SK-N-SH (cell line): ENCODE measurements at regions not wholly inside any gene's neighbourhood (a gene's known extent, or its start where the extent isn't known, plus 50 kb on each side); places are given as distances from the start of the nearest gene placed in this dataset.
"Not testable (repeated sequence)": the region's sequence is repeated elsewhere in the genome, so short reads cannot be mapped to it uniquely, and the experiment has no call there.

Experiments
- CTCF ChIA-PET: fragments of 300-600, 350-600 bp; formaldehyde crosslinking; extraction: SDS; loops from one replicate; lab custom pipeline; 2021; lab: Yijun Ruan, JAX
- POLR2A ChIA-PET: fragments of 350-600 bp; sonication (Branson Sonifier 250); formaldehyde crosslinking; extraction: SDS; loops from one replicate; lab custom pipeline; 2020; ENCODE audit warnings: antibody characterized with exemption, inconsistent platforms; lab: Yijun Ruan, JAX
- DNase-seq: peaks from one replicate; pipeline ENCODE4 v3.0.0; 2012
- H2AFZ ChIP-seq: fragments of 200-600 bp; sonication (generic); 2 replicates; pipeline ENCODE4 v1.8.1; 2016; ENCODE audit warnings: antibody characterized with exemption, mild to moderate bottlenecking, low read depth
- H3F3A ChIP-seq: fragments of 200-600 bp; sonication (generic); replicated peaks from 2 replicates; pipeline ENCODE3; 2016; ENCODE audit warnings: antibody characterized with exemption, mild to moderate bottlenecking; ENCODE audit not compliant: insufficient read depth
- H3K27ac ChIP-seq, 2 experiments: fragments of 200-500 bp in 1 of 2; fragments of 200-600 bp in 1 of 2; sonication (Bioruptor generic) in 1 of 2; sonication (generic), shearing (Covaris generic) in 1 of 2; 2 replicates each; pipeline versions ENCODE4 v1.5.1 to v1.6.1; 2014 to 2016; ENCODE audit warnings: low read depth in 2 of 2, inconsistent platforms in 1 of 2, low read length in 1 of 2, mild to moderate bottlenecking in 1 of 2, mixed read lengths in 1 of 2
- H3K27me3 ChIP-seq: fragments of 200-600 bp; sonication (generic), shearing (Covaris generic); 2 replicates; pipeline ENCODE4 v1.6.1; 2016; ENCODE audit warnings: mixed run types; ENCODE audit not compliant: insufficient read depth
- H3K36me3 ChIP-seq, 2 experiments: fragments of 200-500 bp in 1 of 2; fragments of 200-600 bp in 1 of 2; sonication (Bioruptor generic) in 1 of 2; sonication (generic) in 1 of 2; replicated peaks in 1 of 2; 2 replicates each; pipeline versions ENCODE3 to v1.5.1; 2014 to 2016; ENCODE audit warnings: low read length in 1 of 2, mild to moderate bottlenecking in 1 of 2; ENCODE audit not compliant: insufficient read depth in 2 of 2, control insufficient read depth in 1 of 2
- H3K4me1 ChIP-seq, 2 experiments: fragments of 200-500 bp in 1 of 2; fragments of 200-600 bp in 1 of 2; sonication (Bioruptor generic) in 1 of 2; sonication (generic), shearing (Covaris generic) in 1 of 2; 2 replicates each; pipeline versions ENCODE4 v1.5.1 to v1.6.1; 2014 to 2016; ENCODE audit warnings: low read depth in 1 of 2, low read length in 1 of 2, mixed run types in 1 of 2; ENCODE audit not compliant: insufficient read depth in 2 of 2, control insufficient read depth in 1 of 2
- H3K4me2 ChIP-seq: fragments of 200-600 bp; sonication (generic), shearing (Covaris generic); 2 replicates; pipeline ENCODE4 v1.6.1; 2017; ENCODE audit warnings: mixed run types
- H3K4me3 ChIP-seq, 2 experiments: fragments of 200-500 bp in 1 of 2; fragments of 200-600 bp in 1 of 2; sonication (Bioruptor generic) in 1 of 2; sonication (generic), shearing (Covaris generic) in 1 of 2; 2 replicates each; pipeline versions ENCODE4 v1.5.1 to v1.8.1; 2014 to 2016; ENCODE audit warnings: low read depth in 2 of 2, inconsistent platforms in 1 of 2, low read length in 1 of 2, mild to moderate bottlenecking in 1 of 2, mixed read lengths in 1 of 2, moderate library complexity in 1 of 2
- H3K79me2 ChIP-seq: fragments of 200-600 bp; sonication (generic); 2 replicates; pipeline ENCODE4 v1.8.1; 2017; ENCODE audit warnings: mild to moderate bottlenecking; ENCODE audit not compliant: insufficient read depth
- H3K9ac ChIP-seq: fragments of 200-600 bp; sonication (generic); 2 replicates; pipeline ENCODE4 v1.6.1; 2017; ENCODE audit warnings: mixed run types
- H3K9me2 ChIP-seq: fragments of 200-600 bp; sonication (generic); 2 replicates; pipeline ENCODE4 v1.6.1; 2017; ENCODE audit warnings: mixed run types
- H3K9me3 ChIP-seq: fragments of 200-600 bp; sonication (generic); 2 replicates; pipeline ENCODE4 v1.6.1; 2017; ENCODE audit warnings: mixed run types, mild to moderate bottlenecking, moderate library complexity
- H4K20me1 ChIP-seq: fragments of 200-600 bp; sonication (generic); 2 replicates; pipeline ENCODE4 v1.6.1; 2017; ENCODE audit warnings: mild to moderate bottlenecking, mixed run types; ENCODE audit not compliant: insufficient read depth
- CHD2 ChIP-seq: fragments of 150-350 bp; IDR thresholded peaks from 2 replicates; pipeline ENCODE4 v1.6.1; 2018; ENCODE audit warnings: low read length; ENCODE audit not compliant: partially characterized antibody
- CTCF ChIP-seq: fragments of 200-600 bp; sonication (generic); IDR thresholded peaks from 2 replicates; pipeline ENCODE4 v1.6.1; 2017; ENCODE audit warnings: antibody characterized with exemption, mild to moderate bottlenecking, moderate library complexity
- EP300 ChIP-seq, 2 experiments: IDR thresholded peaks; 2 replicates each; pipeline versions ENCODE4 v1.4.0 to v1.6.1; 2012; ENCODE audit warnings: borderline replicate concordance in 1 of 2, low read depth in 1 of 2, low read length in 1 of 2
- EZH2phosphoT487 ChIP-seq: fragments of 200-600 bp; sonication (generic); IDR thresholded peaks from 2 replicates; pipeline ENCODE4 v1.6.1; 2017; ENCODE audit warnings: low read depth, mixed run types, mild to moderate bottlenecking, antibody characterized with exemption, moderate library complexity, borderline replicate concordance
- FOSL2 ChIP-seq: IDR thresholded peaks from 2 replicates; pipeline ENCODE4 v1.4.0; 2012; ENCODE audit warnings: low read depth, mild to moderate bottlenecking, moderate library complexity, borderline replicate concordance
- FOXM1 ChIP-seq: IDR thresholded peaks from 2 replicates; pipeline ENCODE4 v1.4.0; 2012; ENCODE audit warnings: low read depth, mild to moderate bottlenecking
- GABPA ChIP-seq: IDR thresholded peaks from 2 replicates; pipeline ENCODE4 v1.4.0; 2012; ENCODE audit warnings: low read depth, mild to moderate bottlenecking
- GATA2 ChIP-seq: sonication (generic); formaldehyde crosslinking; IDR thresholded peaks from 2 replicates; pipeline ENCODE4 v1.5.0; 2020; ENCODE audit warnings: mild to moderate bottlenecking, missing genetic modification reagents
- JUND ChIP-seq: IDR thresholded peaks from 2 replicates; pipeline ENCODE4 v1.4.0; 2012
- MAX ChIP-seq: IDR thresholded peaks from 2 replicates; pipeline ENCODE4 v1.4.0; 2012; ENCODE audit warnings: low read depth
- MXI1 ChIP-seq: IDR thresholded peaks from 2 replicates; pipeline ENCODE4 v1.6.1; 2012; ENCODE audit warnings: mild to moderate bottlenecking, low read depth, low read length, improper control_type of control experiment
- NRF1 ChIP-seq: IDR thresholded peaks from 2 replicates; pipeline ENCODE4 v1.6.1; 2012; ENCODE audit warnings: low read depth, mild to moderate bottlenecking, low read length
- POLR2AphosphoS5 ChIP-seq: IDR thresholded peaks from 2 replicates; pipeline ENCODE4 v1.6.1; 2012; ENCODE audit warnings: low read depth, low read length
- RXRA ChIP-seq: IDR thresholded peaks from 2 replicates; pipeline ENCODE4 v1.4.0; 2012; ENCODE audit warnings: low read depth, mild to moderate bottlenecking, borderline replicate concordance
- SIN3A ChIP-seq: IDR thresholded peaks from 2 replicates; pipeline ENCODE4 v1.6.1; 2012; ENCODE audit warnings: low read depth, mild to moderate bottlenecking, low read length, moderate library complexity, borderline replicate concordance
- SMC3 ChIP-seq: IDR thresholded peaks from 2 replicates; pipeline ENCODE4 v1.6.1; 2012; ENCODE audit warnings: low read depth, low read length, improper control_type of control experiment
- TEAD4 ChIP-seq: IDR thresholded peaks from 2 replicates; pipeline ENCODE4 v1.4.0; 2012; ENCODE audit warnings: mild to moderate bottlenecking, borderline replicate concordance; ENCODE audit not compliant: insufficient read depth
- USF2 ChIP-seq: fragments of 150-350 bp; IDR thresholded peaks from 2 replicates; pipeline ENCODE4 v1.6.1; 2017; ENCODE audit warnings: antibody characterized with exemption, low read length, low read depth, borderline replicate concordance
- ZBTB33 ChIP-seq: IDR thresholded peaks from 2 replicates; pipeline ENCODE4 v1.4.0; 2012; ENCODE audit warnings: low read depth, borderline replicate concordance
- WGBS: methylation state at CpG from one replicate; pipeline ENCODE4 v1.1.6; 2017; ENCODE audit warnings: low lambda C conversion rate; 5-methylcytosine and 5-hydroxymethylcytosine counted together

- TF ChIP-seq NRF1: no peak
- TF ChIP-seq MXI1: no peak
Observed at GRCh38 chr17:34739386-34739785, 160.0 kb downstream of the TMEM132E start (continued).

- 30% methylated on average over 4 of the region's 4 CpGs for WGBS
Observed at GRCh38 chr17:34737673-34738072, 158.3 kb downstream of the TMEM132E start.

GRCh38 chr17:34736611-34737010 lies 157.2 kb downstream of the TMEM132E start:
- H3K4me3 ChIP-seq: no peak overlapping the region
- CTCF ChIA-PET: no interaction called here
- H3K9me2 ChIP-seq: no peaks in the 10 kb centered on the region
- DNase-seq: no peak
- POLR2A ChIA-PET: no interaction called here
- H3K4me2 ChIP-seq: no peak overlapping the region
- no peak overlapping the region for H2AFZ ChIP-seq
- no peaks in the 10 kb centered on the region for H4K20me1 ChIP-seq
- no peaks in the 10 kb centered on the region for H3F3A ChIP-seq
- no peaks in the 10 kb centered on the region for H3K27me3 ChIP-seq
- H3K79me2 ChIP-seq: no peaks in the 10 kb centered on the region
- TF ChIP-seq EP300 (IDR thresholded peaks at IDR 0.05; ENCODE audit: borderline replicate concordance in 1 of 2, low read depth in 1 of 2, low read length in 1 of 2) (no peak), SIN3A (no peak), CHD2 (no peak), CTCF (no peak), EZH2phosphoT487 (no peak), GABPA (no peak), FOSL2 (no peak), ZBTB33 (no peak), POLR2AphosphoS5 (no peak), FOXM1 (no peak), MXI1 (no peak), SMC3 (no peak), RXRA (no peak), USF2 (no peak), TEAD4 (no peak), GATA2 (no peak), MAX (no peak), JUND (no peak)
- 18% methylated on average over 7 of the region's 8 CpGs for WGBS
- H3K4me1 ChIP-seq: no peaks in the 10 kb centered on the region; a peak in 1 of 4 replicates
- no peaks in the 10 kb centered on the region for H3K9me3 ChIP-seq
- no peak overlapping the region for H3K27ac ChIP-seq
- no peak overlapping the region for H3K9ac ChIP-seq
- no peaks in the 10 kb centered on the region for H3K36me3 ChIP-seq

More at GRCh38 chr17:34737673-34738072, 158.3 kb downstream of the TMEM132E start:
- H3K36me3 ChIP-seq, H3K4me1 ChIP-seq, H3K9ac ChIP-seq, CTCF ChIA-PET, H2AFZ ChIP-seq, H3K27me3 ChIP-seq, H3F3A ChIP-seq, POLR2A ChIA-PET, H3K4me3 ChIP-seq, H3K27ac ChIP-seq, DNase-seq, H3K9me3 ChIP-seq, H3K4me2 ChIP-seq, H3K9me2 ChIP-seq, H4K20me1 ChIP-seq, H3K79me2 ChIP-seq: not testable (repeated sequence)
